ENCODE measurements at regions not wholly inside any gene's neighbourhood (a gene's known extent, or its start where the extent isn't known, plus 50 kb on each side); places are given as distances from the start of the nearest gene placed in this dataset.

GRCh38 chr13:99140831-99141230 is 59.8 kb upstream of the UBAC2 start:
- no peak for TF ChIP-seq CTCF (IDR thresholded peaks at IDR 0.05)
- TF ChIP-seq EP300 (IDR thresholded peaks at IDR 0.05): no peak
